MM.1S (cell line): ENCODE measurements at regions not wholly inside any gene's neighbourhood (a gene's known extent, or its start where the extent isn't known, plus 50 kb on each side); places are given as distances from the start of the nearest gene placed in this dataset.

Source experiments
- CTCF ChIP-seq: fragments of 300-600 bp; sonication (generic); IDR thresholded peaks from 2 replicates; pipeline ENCODE4 v1.5.1; 2016; ENCODE audit warnings: antibody characterized with exemption, low read length, mixed read lengths
- EZH2 ChIP-seq: fragments of 300-600 bp; sonication (generic); optimal IDR thresholded peaks from 2 replicates; pipeline ENCODE3; 2017; ENCODE audit warnings: low read depth, mild to moderate bottlenecking, antibody characterized with exemption, low read length, mixed read lengths
- EZH2phosphoT487 ChIP-seq: fragments of 300-600 bp; sonication (generic); IDR thresholded peaks from 2 replicates; pipeline ENCODE4 v1.6.1; 2018; ENCODE audit warnings: antibody characterized with exemption, low read length

GRCh38 chr5:3331819-3332218 lies 263.8 kb upstream of the IRX1 start:
- no peak for TF ChIP-seq CTCF
- TF ChIP-seq EZH2: no peak
- no peak for TF ChIP-seq EZH2phosphoT487
